RCC 7860 (cell line): ENCODE measurements at regions not wholly inside any gene's neighbourhood (a gene's known extent, or its start where the extent isn't known, plus 50 kb on each side); places are given as distances from the start of the nearest gene placed in this dataset.

ENCODE experiments used
- DNase-seq: peaks from one replicate; pipeline ENCODE4 v3.0.0-alpha.2; 2015; ENCODE audit warnings: low spot score
- FAIRE-seq: peaks from 2 replicates; lab custom pipeline; 2012; peaks lifted over from hg19 to GRCh38; lab: Jason Lieb, UNC

DNA sequence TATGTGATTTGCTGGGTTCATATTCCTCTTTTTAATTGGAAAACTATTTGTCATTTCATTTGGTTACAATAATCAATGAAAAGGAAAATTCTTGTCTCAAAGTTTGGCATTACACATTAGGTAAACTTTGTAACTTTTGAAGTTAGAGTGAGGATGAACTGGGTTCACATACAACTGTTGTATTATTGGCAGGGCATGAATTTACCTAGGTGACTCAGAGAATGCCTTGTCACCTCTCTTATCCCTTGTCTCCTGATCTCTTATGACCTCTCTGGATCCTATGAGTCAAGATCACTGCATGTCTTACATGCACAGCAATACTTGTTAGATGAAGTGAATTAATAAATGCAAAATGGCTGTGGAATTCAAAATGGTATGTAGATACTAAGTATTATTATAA, 563.4 kb upstream of the GCFC2 start:
- DNase-seq (no peak), FAIRE-seq (no peak)

DNA sequence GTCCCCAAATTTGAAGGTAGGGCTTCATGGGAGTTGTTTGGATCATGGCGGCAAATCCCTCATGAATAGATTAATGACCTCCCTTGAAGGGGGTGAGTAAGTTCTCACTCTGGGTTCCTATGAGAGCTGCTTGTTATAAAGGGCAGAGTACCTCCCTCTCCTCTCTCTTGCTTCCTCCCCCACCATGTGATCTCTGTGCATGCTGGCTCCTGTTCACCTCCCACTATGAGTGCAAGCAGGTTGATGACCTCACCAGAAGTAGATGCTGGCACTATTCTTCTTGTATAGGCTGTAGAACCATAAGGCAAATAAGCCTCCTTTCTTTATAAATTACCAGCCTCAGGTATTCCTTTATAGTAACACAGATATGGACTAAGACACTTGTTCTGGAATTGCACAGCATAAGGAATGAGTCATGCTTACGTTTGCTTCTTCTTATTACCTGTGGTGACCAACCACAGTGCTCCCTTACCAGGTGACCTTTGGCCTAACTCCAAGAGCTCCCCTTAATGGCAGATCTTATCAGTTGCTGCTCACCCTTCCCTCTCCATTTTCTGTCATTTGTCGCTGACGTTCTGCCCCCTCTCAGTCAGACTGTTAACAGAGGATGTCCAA, 559.5 kb upstream of the GCFC2 start:
- DNase-seq, result no peak
- FAIRE-seq, result no peak

DNA sequence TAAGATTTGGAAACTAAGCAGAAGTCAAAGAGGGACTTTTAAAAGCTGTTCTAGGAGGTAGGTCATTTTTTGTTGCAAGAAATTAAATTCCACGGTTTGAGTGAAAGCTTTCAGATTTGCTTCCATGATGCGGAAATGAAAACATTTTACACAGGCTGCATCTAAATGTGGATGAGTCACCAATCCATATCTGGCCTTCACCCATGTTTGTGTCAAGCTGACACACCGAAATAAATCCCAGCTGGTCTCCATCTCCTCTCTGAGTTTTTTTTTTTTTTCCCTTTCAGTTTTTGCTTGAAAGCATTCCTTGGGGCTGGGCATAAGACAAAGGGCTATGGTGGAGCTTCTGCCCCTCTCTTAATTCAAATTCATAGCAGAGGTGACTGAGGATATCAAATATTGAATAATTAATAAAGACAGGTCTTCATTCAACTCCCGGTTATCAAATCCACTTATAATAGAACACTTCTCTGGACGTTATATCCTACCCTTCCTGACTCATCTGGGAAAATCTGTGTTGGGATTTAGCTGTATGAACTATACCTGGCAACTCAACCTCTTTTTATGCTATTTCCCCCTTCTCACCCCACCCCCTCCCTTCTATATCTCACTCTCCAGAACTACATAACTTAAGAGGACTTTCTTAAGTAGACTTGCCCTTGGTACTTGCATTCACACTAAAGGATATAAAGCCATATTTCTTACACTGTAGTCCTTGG, 558.3 kb upstream of the GCFC2 start:
- no peak for DNase-seq

DNA sequence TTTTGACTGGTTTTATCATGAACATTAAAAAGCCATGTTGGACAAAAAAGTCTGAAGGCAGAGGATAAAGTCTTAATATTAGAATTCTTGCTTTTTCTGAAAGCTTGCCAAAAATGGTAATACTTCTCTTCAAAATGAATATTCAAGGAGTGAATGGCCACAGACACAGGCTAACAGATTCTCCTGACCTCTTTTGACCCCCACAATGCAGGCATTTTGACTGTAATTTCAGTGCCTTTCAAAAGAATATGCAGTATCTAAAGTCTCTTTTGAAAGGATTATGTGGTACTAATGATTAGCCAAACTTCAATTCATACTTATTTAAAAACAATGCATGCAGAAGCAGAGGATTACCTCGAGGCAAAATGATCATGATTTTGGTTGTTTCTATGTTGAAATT, 557.8 kb upstream of the GCFC2 start:
- DNase-seq (no peak), FAIRE-seq (no peak)

More for the DNA sequence above, 558.3 kb upstream of the GCFC2 start:
- FAIRE-seq, result no peak

DNA sequence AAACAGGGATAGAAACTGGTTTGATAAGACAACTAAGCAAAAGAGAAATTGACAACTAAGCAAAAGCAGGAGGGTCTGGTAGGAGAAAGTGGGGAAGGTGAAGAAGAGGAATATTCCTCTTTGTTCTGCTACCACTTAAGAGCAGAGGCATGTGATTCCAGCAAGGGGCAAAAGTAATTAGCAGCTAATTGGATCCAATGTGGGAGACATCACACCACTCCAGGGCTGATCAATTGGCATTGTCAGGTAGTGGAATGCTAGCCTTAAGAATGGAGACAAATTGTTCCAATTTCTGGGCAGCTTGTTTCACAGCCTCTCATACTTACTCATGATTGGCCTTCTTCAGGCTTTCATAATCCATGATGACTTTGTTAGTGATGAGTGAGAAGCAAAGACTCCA, 547.1 kb upstream of the GCFC2 start:
- DNase-seq (no peak), FAIRE-seq (no peak)

DNA sequence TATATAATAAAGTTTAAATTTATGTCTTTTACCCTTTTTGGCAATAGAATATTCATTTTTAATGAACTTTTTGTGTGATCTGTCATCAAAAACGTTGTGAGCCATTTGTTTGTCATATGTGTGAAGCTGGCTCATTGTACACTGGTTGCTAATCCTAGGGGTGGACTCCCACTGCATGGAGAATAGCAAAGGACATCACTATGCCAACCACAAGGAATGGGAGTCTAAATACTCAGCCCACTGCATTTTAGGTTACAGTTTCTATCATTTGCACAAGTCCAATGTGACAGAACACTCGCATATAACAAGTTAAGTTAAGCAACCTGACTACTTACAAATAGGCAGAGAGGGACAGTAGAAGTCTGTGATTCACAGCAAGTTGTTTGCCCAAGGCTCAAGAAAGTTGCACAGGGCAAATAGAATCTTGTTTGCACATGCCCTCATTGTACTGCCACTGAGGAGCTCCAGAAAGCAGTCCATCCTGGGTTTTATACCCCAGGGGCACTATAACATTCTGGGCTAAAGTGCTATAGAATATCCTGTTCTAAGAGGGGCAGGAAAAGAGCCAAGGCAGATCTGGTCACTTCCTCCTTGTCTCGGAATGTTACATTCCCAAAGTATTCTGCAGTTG, 545.9 kb upstream of the GCFC2 start:
- FAIRE-seq, result no peak
- no peak for DNase-seq

DNA sequence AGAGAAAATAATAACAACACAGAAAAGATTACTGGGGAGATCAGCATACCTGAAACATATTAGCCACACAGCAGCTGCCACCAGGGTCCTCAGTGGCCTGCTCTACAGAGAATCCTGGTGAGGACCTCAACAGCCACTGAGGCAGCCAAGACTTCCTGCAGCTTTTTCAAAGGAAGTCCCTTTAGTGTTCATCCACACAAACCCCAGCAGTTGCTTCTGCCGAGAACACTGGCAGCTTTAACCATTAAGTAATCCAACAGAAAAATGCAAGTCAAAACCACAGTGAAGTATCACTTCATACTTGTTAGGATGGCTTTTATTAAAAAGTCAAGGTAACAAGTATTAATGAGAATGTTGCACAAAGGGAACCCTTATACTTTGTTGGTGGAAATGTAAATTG, 542.0 kb upstream of the GCFC2 start:
- no peak for FAIRE-seq
- no peak for DNase-seq

DNA sequence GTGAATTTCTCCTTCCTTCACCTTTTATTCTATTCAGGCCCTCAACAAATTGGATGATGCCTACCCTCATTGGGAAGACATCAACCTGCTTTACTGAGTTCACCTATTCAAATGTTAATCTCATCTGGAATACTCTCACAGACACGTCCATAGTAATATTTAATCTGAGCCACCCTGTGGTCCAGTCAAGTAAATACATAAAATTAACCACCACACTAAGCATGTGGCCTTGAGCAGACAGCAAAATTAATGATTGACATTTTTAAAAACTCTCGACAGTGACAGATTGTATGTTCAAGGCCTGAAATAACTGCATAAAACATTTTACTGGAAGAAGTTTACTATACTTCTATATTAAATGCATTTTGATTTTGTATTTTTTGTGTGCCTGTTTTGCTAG, 540.6 kb upstream of the GCFC2 start:
- no peak for DNase-seq
- no peak for FAIRE-seq

DNA sequence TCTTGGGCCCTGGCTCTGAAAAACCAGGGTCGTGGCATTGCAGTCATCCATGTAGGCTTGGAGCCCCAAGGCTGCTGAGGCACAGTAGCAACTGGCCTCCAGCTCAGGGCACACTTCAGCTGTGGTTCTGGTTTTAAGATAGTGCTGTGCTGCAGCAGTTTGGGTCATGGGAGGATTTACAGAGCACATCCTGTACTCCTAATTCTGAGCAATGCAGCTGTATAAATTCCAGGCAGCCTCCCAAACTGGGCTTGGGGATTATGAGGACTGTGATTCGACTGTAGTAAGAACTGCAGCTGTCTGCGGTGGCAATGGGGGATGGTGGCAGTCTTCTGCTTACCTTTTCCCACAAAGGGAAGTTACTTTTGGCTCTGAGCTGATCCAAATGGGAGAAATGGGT, 536.3 kb upstream of the GCFC2 start:
- FAIRE-seq, result no peak
- DNase-seq, result no peak

DNA sequence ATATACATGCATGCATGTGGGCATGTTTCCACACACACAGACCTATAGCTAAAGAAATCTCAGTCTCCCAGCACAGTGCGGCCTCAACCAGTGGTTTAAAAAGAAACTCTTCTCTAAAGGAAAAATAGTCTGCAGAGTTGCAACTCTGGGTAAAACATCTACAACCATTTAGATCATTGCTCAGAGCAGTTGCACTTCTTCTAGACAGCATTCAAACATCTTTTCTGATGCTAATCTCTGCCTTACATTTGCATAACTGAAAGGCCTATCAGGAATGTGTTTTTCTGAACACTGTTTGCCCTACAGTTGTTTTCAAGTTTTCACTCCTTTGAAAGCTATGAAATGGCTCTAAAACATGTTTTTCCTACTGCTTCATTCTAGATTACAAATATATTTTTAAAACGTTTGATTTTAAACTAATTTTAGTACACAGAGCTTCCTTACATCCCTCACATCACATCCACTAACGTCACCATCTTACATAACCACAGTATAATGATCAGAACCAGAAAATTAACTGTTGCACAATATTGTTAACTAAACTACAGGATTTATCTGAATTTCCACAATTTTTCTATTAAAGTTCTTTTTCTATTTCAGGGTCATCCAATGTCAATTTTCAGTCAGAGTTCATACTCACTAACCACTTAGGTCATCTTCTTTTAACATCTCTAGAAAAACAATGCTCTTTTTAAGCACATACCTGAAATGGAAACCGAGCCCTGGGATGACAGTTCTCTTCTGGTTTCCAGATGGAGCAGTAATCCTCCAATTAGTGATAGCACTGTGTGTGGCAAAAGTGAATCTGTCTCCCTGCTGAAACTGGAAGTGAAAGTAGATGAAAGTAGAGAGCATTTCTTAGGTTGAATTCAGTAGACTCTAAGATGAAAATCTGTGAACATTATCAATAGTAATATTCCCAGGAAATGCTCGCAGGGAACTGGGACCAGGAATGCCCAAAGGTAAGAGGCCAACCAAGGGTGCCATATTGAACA, 501.6 kb upstream of the GCFC2 start:
- DNase-seq, result no peak
- no peak for FAIRE-seq

DNA sequence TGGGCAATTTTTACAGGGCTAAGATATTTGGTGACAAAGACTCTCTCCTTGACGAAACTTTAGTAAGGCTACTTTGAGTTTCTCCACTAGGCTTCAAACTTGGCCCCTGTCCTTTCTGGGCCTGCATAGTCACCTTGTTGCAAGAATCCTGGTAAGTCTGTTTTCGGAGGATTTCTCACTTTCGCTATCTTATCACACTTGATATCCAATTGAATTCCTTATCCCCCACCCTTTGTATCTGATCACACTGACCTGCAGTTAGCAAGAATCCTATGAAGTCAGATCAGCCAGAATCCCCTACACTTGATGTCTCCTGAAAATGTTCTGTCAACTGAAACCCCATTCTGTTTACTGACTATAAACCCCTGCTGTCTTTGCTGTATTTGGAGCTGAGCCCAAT, 499.8 kb upstream of the GCFC2 start:
- DNase-seq (no peak), FAIRE-seq (no peak)

DNA sequence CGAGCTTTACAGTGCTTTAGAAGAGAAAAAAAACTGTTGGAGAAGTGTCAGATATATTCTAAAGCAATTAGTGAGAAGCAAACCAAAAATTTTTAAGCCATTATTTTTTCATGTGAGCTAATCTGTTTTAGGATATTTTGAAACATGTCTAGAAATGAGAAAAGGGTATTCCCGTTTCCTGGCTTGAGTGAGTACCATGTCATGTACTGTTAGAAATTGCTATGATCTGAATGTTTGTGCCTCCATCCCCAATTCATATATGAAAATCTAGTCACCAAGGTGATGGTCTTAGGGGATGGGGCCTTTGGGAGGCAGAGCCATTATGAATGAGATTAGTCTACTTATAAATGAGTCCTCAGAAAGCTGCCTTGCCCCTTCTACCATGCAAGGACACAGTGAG, 493.3 kb upstream of the GCFC2 start:
- FAIRE-seq, result no peak
- no peak for DNase-seq

DNA sequence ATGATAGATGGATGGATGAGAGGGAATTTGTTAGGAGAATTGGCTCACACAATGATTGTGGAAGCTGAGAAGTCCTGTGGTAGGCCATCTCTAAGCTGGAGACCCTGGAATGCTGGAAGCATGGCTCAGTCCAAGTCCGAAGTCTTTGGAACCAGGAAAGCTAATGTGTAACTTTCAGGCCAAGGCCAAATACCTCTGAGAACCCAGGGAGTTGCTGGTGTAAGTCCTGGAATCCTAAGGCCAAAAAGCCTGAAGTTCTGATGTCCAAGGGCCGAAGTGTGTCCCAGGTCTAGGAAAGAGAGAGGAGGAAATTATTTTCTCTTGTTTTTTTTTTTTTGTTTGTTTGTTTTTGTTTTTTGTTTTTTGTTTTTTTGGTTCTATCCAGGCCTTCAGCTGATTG, 492.2 kb upstream of the GCFC2 start:
- DNase-seq, result no peak
- no peak for FAIRE-seq

DNA sequence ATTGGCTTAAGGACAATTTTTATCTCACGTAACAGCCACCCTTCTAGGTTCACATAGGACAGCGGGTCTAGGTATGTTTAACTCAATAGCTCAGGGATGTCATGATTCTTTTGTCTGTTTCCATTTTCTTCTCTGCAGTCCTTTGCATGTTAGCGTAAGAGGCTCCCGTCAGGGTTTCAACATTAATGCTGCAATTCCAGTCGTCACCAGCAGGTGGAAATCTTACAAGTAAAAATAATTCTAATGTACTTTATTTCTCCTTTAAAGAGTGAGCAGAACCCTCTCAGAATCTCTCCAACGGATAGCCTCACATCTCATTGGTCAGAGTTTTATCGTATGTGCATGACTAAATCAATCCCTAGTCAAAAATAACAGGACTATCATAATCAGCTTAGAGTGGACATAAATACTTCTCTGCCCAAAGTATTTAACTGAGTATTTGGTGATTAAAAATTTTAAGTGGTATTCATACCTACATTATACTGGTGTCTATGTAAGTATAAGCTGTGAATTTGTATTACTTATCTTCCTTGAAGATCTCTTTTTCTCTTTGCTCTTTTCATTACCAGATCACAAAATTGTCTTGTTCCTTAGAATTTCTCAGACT, 487.2 kb upstream of the GCFC2 start:
- FAIRE-seq (peak; percentile 48), DNase-seq (peak; percentile 24)

DNA sequence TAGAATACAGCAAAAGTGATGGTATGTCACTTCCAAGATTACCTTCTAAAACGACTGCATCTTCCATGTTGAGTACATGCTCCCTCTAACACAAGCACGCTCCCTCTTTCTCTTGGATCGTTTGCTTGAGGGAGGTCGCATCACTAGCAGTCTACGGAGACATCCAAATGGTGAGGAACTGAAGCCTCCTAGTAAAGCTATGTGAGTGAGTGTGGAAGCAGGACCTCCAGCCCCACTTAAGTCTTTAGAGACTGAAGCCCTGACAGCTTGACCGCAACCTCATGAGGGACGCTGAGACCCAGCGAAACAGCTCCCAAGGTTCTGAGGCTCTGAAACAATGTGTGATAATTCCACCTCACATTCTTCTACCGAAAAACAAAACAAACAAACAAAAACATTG, 486.7 kb upstream of the GCFC2 start:
- DNase-seq (no peak), FAIRE-seq (no peak)

DNA sequence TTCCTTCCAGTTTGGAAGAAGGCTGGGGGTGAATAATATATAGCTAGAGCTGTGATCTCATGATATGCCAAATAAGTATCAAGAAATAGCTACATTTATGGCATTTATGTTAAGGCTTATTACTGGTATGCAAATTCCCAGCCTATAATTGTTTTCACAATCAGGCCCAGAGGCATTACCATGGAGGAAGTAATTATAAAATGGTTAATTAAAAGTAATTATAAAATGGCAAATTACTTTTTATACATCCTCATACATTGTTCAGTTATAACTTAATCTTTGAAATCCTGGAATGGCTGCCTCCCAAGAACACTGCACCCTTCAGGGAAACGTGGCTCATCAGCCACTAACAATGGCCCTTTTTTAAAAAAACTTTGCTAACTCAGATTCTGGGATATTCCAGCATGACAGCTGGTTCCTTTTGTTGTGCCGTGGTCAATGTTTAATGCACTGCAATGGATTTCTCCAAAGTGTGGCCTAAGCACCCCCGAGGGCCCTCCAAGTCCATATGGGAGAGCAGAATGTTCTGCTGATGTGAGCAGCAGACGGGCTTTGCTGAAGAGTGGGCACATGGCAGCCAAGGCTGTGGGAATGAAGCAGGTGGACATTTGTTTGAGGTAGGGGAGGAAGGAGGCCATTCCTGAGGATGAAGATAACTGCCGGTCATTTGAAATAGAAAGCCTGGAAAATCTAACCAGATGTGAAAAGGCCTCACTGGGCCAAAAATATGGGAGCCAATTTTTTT, 483.5 kb upstream of the GCFC2 start:
- no peak for DNase-seq
- FAIRE-seq, result no peak

DNA sequence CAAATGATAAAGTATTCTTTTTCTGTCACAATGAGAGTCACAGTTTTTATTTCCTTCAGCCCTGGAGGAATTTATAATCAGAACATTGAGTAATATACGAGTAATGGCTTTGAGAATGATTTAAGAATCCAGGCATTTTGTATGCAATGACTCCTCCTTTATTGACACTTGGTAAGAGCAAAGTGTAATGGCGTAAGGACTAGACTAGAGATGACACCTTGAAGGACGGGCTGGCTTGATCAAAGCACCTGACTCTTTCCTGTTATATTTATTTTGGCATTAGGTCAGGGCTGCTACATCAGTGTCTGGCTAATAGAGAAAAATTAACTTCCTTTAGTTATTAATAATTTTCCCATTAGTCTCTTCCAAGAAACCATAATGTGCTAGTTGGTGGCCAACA, 482.4 kb upstream of the GCFC2 start:
- DNase-seq (no peak), FAIRE-seq (no peak)

DNA sequence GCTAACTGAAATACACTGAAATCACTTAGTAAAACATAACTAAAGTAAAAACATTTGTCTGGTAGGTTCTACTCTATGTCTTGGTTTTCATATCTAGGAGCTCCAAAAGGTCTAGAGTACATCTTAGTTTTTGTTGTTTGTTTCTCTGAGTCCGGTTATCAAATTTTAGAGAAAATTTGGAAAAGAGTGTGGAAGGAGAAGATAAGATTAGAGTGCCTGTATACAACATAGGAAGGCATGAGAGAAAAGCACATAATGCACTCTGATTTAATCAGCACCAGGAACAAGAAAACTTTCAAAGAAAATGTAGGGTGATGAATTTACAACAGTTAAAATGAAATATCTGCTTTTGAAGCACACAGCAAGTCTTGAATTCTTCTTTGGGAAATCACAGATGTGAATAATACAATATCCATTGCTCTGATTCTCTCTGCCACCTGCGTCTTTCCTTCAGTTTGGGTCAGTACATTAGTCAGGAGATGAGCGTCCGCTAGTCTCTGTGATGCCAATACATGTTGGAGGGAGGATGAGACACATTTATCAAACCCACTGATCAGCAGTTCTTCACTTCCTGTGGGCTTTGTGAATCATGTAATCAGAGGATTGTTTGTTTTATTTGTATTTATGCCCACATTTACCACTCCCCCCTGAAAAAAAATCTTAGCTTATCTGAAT, 477.8 kb upstream of the GCFC2 start:
- DNase-seq (no peak), FAIRE-seq (no peak)

DNA sequence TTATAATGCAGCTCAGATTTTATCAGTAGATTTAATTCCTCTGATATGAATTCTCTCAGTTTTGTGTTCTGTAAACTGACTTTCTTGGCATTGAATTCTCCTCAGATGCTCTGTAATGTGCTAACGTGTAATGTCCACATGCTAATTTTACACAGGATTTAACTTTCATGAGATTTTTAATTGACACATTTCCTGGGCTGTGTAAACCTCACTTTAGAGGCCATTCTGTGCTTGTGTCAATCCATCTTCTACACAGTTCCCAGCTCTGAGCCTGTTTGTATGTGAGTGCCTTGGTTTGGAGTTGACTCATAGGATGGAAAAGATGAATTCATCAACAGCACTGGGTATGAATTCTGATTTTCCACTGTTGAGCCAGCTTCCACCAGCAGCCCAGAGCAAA, 476.7 kb upstream of the GCFC2 start:
- DNase-seq (no peak), FAIRE-seq (no peak)

DNA sequence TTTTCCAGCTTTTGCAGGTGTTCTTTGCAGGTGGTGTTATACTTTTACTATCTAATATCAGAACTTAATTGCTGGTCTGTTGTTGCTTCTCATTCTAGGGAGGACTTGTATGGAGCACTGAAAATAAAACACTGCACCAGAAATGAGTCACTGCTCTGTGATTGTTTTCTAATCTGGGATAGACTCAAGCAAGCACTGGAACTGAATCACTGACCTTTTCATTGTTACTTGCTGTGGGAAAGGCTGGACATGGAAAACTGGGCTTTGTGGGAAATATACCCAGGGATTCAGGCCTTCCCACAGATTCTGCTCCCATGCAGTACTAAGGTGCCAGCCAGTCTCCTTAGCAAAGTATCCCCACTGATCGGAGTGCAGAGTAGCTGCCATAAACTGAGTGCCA, 470.0 kb upstream of the GCFC2 start:
- DNase-seq (no peak), FAIRE-seq (no peak)
